Urothelium cell line (cell line): ENCODE measurements at regions not wholly inside any gene's neighbourhood (a gene's known extent, or its start where the extent isn't known, plus 50 kb on each side); places are given as distances from the start of the nearest gene placed in this dataset.

ENCODE experiments used
- DNase-seq: peaks from one replicate; pipeline ENCODE4 v3.0.0; 2011; ENCODE audit warnings: low spot score, mixed read lengths
- FAIRE-seq: peaks from 2 replicates; lab custom pipeline; 2011; peaks lifted over from hg19 to GRCh38; lab: Jason Lieb, UNC

GRCh38 chr5:136425921-136426320, 60.6 kb upstream of the TRPC7 start:
- DNase-seq (no peak), FAIRE-seq (no peak)

DNA sequence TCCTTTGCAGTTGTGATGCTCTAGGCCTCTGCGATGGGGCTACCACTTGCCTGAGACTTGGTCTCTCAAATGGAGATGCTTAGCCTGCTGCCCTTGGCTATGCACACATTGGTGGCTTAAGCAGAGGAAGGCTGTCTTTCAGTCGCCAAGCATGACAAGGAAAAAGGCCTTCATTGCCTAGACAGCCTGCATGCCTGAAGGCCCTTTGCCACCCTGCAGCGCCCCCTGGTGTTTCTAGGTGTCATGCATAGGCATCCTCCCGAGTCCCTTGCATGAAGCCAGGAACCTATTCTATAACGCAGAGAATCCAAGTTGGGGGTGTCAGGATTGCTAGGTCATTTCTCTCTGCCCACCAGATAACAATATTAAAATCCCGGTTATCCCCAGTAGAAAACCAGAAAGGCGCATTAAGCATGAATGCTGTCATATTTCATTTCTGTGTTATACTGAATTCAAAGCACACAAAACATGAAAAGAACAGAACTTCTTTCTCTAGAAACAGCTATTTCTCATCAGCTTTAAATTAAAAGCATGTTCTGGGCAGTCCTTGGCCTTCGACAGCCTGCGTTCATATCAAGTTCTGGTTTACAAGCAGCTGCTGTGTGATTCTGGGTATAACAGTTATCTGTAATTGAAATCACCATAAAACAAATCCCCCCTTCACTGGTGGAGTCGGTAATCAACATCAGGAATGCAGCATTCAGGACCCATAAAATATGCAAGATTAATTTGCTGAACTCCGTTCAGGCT, 59.7 kb upstream of the TRPC7 start:
- FAIRE-seq (no peak), DNase-seq (peak; percentile 65)

DNA sequence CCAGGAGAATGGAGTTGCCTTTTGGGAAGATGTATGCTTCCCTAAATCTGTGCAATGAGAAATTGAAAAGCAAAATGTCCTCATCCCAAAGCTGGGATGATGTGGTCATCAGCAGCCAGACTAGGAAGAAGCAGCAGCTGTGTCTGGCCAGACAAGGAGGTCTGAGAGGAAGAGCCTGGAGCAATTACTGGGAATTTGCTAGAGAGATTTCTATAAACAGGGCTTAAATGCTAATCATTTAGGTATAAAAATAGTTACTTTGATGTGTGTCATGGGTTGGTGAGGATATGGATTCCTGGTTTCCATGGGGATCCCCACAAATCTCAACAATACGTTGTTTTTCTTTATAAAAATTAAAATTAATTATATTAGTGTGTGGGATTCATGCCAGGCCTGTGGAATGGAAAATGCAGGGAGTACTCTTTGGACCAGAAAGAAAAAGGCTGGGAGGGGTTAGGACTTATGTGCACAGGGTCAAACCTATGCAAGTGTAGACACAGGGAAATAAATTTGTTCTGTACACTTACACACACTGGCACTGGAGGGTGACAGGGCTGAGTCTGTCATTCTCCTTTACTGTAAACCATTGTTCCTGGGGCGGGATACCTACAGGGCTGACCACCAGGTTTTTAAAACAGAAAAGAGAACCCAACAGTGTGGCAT, 58.7 kb upstream of the TRPC7 start:
- DNase-seq (no peak), FAIRE-seq (no peak)

DNA sequence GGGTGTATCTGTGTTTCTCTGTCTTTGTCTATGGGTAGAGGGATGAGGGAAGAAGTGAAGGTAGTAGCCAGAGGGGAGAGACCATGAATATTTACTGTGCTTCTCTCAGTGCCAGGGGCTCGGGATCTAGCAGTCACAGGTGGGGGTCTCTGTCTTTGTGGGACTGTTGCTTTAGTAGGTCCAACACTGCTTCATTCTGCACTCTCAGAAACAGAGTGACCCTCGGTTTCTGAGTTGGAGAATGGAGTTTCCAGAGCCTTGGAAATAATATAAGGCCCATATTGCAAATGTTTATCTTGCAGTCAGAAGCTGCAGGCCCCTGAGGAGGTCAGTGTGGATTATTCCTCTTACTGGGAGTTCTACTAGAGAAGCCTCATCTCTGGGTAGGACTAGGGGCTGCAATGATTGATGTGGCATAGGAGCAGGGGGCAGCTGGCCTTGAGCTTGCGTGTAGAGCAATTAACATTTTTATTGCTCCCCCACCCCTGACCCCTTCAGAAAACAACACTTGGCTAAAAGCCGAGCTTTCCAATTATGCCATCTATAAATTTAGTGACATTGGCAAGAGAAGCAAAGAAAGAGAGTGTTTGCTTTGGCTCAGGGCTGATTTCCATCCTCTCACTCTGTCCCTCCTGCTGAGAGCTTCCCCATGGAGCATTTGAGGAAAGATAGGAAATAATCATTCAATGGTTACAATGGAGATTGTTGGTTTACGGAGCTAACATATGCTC, 55.0 kb upstream of the TRPC7 start:
- DNase-seq (no peak), FAIRE-seq (no peak)

DNA sequence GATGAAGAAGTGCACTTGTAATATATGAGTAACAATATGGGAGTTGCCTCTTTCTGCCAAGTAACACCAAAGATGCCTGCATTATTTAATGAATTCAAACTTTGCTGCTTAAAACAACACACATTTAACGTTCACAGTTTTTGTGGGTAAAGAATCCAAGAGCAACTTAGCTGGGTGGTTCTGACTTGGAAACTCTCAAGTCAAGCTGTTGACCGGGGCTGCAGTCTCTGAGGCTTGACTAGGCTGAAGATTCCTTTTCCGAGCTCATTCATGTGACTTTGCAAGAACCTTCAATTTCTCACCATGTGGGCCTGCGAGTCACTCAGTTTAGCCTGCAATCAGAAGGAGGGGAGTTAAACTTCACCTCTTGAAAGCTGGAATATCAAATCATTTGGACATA, 53.0 kb upstream of the TRPC7 start:
- FAIRE-seq (no peak), DNase-seq (no peak)
